Hematopoietic multipotent progenitor cell treated with erythropoietin and hydrocortisone succinate and interleukin-3 and kit ligand, for 4 days (in vitro differentiated cells): ENCODE measurements at regions not wholly inside any gene's neighbourhood (a gene's known extent, or its start where the extent isn't known, plus 50 kb on each side); places are given as distances from the start of the nearest gene placed in this dataset.

ENCODE experiments used
- DNase-seq: peaks from one replicate; pipeline ENCODE4 v3.0.0-alpha.2; 2015

DNA sequence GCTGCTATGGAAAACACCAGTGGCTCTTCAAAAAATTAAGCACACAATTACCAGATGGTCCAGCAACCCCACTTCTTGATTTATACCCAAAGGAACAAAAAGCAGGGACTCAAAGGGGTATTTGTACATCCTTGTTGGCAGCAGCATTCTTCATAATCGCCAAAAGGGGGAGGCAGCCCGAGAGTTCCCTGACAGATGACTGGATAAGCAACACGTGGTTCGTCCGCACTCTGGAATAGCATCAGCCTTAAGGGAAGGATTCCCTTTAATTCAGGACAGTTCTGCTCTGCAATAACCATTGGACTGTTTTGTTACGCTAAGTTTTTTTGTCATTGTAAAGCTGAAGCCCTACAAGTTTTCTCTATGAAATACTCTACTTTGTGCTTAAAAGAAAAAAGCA, 76.7 kb upstream of the TWIST2 start:
- DNase-seq: no peak

GRCh38 chr2:238771639-238772038, 76.2 kb upstream of the TWIST2 start:
- DNase-seq: no peak

- no peak for DNase-seq
Observed at GRCh38 chr2:238772635-238773297, 75.1 kb upstream of the TWIST2 start.

- no peak for DNase-seq
Observed at GRCh38 chr2:238773472-238773871, 74.4 kb upstream of the TWIST2 start.

- no peak for DNase-seq
Observed at GRCh38 chr2:238774071-238774470, 73.8 kb upstream of the TWIST2 start.

DNA sequence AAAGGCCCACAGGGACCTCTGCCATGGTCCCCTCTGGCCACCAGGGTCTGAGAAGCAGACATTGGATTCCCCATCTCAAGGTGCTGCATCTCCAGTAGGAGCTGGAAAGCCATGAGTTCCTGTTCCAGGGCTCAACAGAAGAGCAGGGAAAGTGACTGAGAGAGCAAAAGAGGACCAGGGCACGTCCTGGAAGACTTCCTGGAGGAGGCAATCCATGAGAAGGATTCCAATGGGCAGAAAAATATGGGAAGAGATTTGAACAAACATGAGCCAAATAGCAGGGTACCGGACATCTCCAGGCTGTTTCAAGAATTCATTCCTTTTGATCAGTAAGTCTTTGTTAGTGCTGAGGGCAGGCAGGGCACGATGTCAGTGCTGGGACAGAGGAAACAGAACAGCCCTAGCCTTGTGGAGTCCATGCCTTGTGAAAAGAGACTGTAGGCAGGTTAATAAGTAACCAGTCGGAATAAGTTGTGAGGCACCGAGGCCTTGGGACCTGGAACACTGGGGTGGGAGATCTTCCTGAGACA, 72.8 kb upstream of the TWIST2 start:
- no peak for DNase-seq

- no peak for DNase-seq
Observed at GRCh38 chr2:238775591-238775990, 72.3 kb upstream of the TWIST2 start.

GRCh38 chr2:238776003-238776760, 71.7 kb upstream of the TWIST2 start:
- no peak for DNase-seq

GRCh38 chr2:238776761-238777046, 71.2 kb upstream of the TWIST2 start:
- DNase-seq: peak; percentile 30

DNA sequence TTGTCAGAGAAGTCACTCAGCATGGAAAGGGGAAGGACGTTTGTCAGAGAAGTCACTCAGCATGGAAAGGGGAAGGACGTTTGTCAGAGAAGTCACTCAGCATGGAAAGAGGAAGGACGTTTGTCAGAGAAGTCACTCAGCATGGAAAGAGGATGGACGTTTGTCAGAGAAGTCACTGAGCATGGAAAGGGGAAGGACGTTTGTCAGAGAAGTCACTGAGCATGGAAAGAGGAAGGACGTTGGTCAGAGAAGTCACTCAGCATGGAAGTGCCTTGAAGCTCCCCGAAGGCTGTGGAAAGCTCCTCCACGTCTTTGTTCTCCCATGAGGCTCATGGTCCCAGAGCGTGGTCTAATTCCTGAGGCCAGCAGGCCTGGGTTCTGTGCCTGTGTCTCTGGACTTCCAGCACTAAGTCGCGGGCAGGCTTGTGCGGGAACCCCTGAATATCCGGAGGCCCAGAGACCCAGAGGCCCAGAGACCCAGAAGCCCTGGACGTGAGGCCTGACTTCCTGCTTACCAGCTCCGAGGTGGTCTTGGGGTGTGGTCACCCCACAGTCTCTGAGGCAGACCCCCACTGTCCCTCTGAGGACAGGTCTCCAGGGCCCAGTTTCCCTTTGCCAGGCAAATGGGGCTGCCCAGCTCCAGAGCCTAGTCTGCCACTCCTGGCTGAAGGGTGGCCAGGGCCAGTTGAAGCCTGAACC, 70.4 kb upstream of the TWIST2 start:
- peak; percentile 41 for DNase-seq

- DNase-seq: peak; percentile 76
Observed at GRCh38 chr2:238784671-238785527, 63.0 kb upstream of the TWIST2 start.

- DNase-seq: no peak
Observed at GRCh38 chr2:238785528-238785860, 62.4 kb upstream of the TWIST2 start.

DNA sequence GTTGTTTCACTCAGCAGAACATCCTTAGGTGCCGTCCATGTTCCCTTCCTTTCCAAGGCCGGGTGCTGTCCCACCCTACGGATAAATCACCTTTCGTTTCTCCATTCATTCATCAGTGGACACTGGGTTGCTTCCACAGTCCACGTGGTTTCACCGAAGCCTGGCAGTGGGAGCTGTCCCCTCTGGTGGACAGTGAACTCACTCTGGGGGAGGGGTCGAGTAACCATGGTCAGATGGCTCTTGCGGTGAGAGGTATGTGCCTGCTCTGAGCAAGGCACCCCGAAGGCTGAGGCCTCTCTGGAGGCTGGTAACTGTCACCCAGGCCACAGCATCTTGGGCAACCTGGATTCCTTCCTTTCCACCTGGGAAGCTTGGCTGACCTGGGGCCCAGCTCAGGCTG, 61.5 kb upstream of the TWIST2 start:
- DNase-seq: no peak

- DNase-seq: no peak
Observed at GRCh38 chr2:238786792-238787490, 60.9 kb upstream of the TWIST2 start.

GRCh38 chr2:238787501-238787900, 60.4 kb upstream of the TWIST2 start:
- no peak for DNase-seq

DNA sequence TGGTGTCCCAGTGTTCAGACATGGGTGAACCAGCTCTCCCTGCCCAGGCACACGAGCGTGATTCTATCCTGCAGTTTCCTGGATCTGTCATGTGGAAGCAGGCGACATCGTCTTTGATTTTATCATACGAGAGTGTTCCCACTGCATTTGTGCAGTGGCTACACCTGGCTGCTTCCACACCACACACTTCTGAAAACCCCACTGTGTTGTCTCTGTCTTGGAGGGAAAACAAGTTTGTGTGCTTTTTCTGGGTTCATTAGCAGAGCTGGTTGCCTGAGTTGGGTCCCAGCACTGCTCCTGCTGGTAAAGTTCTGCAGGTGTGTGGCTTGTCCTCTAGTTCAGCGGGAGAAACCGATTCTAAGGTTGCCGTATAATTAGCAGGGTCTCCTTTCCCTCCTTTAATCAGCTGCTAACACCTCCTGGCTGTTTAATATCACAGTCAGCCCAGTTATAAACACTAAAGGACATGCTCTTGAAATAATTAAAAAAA, 58.5 kb upstream of the TWIST2 start:
- no peak for DNase-seq

GRCh38 chr2:238790126-238790832, 57.6 kb upstream of the TWIST2 start:
- no peak for DNase-seq

DNA sequence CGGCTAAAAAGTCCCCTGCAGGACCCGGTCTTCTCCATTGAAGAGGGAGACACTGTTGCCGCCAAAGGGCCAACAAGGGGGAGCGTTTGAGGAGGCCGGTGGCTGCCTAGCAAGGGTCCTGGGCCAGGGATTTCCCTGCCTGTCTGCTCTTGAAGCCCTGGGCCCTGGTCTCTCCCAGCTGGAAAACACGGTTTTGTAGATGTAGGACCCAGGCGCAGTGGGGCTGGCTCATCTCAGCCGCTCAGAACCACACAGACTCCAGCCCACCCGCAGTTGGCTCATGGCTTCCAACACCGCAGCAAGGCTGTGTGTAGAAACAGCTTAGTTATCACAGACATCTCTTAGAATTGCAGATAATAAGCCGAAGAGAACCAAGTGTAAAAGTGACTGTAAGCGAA, 57.1 kb upstream of the TWIST2 start:
- DNase-seq: no peak

DNA sequence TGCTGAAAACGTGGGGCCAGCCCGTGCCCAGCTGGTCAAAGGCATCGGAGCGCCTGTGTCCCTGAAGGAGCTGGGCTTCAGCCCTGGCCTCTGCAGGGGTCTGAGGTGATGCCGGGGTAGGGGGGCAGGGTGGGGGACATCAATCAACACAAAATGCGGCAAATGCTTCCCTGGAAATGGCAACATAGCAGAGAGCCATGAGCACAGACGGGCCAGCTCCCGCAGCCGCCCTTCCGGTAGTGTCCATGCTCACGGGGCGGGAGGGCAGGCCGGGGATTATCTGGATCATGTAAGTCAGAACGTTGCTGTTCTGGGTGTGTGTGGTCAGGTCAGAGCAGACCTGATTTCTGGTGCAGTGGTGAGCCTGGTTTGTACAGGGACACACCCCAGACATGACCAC, 56.5 kb upstream of the TWIST2 start:
- DNase-seq: no peak

- no peak for DNase-seq
Observed at GRCh38 chr2:238793306-238793705, 54.6 kb upstream of the TWIST2 start.

- no peak for DNase-seq
Observed at GRCh38 chr2:238793801-238794449, 54.0 kb upstream of the TWIST2 start.
